Kidney (tissue), 13 donors: ENCODE measurements at regions not wholly inside any gene's neighbourhood (a gene's known extent, or its start where the extent isn't known, plus 50 kb on each side); places are given as distances from the start of the nearest gene placed in this dataset.

Source experiments
- DNase-seq, 5 donors: peaks; one replicate each; pipeline ENCODE4 v3.0.0-alpha.2; 2013 to 2020
- FAIRE-seq: peaks from 2 replicates; lab custom pipeline; 2012; peaks lifted over from hg19 to GRCh38; lab: Jason Lieb, UNC
- H3K27ac ChIP-seq, 2 donors: one replicate each; pipeline ENCODE4 v1.7.0; 2013; ENCODE audit warnings: low read depth in 2 of 2, low read length in 2 of 2, inconsistent platforms in 1 of 2
- H3K27me3 ChIP-seq: one replicate; pipeline ENCODE4 v1.7.1; 2013; ENCODE audit warnings: low read length, inconsistent platforms; ENCODE audit not compliant: control insufficient read depth, insufficient read depth
- H3K36me3 ChIP-seq, 3 donors: one replicate each; pipeline versions ENCODE4 v1.7.0 to v1.7.1; 2013; ENCODE audit warnings: low read length in 3 of 3, control low read depth in 1 of 3, inconsistent platforms in 1 of 3; ENCODE audit not compliant: insufficient read depth in 3 of 3, control insufficient read depth in 2 of 3
- H3K4me1 ChIP-seq, 3 donors: one replicate each; pipeline versions ENCODE4 v1.7.0 to v1.7.1; 2013; ENCODE audit warnings: low read length in 3 of 3, inconsistent platforms in 1 of 3, low read depth in 1 of 3; ENCODE audit not compliant: control insufficient read depth in 2 of 3, insufficient read depth in 2 of 3
- H3K4me3 ChIP-seq, 3 donors: one replicate each; pipeline versions ENCODE4 v1.7.0 to v1.8.1; 2013; ENCODE audit warnings: low read length in 3 of 3, control low read depth in 1 of 3, inconsistent platforms in 1 of 3
- H3K9ac ChIP-seq, 3 donors: one replicate each; pipeline versions ENCODE4 v1.7.0 to v1.7.1; 2013; ENCODE audit warnings: low read length in 3 of 3, control low read depth in 1 of 3, inconsistent platforms in 1 of 3
- H3K9me3 ChIP-seq, 3 donors: one replicate each; pipeline versions ENCODE4 v1.7.0 to v1.7.1; 2013; ENCODE audit warnings: low read length in 3 of 3, control low read depth in 1 of 3, inconsistent platforms in 1 of 3; ENCODE audit not compliant: control insufficient read depth in 2 of 3, insufficient read depth in 1 of 3
- CTCF ChIP-seq: IDR thresholded peaks from 3 replicates; pipeline ENCODE4 v1.5.1; 2012; ENCODE audit warnings: mild to moderate bottlenecking, moderate library complexity, borderline replicate concordance; ENCODE audit not compliant: insufficient read depth; ENCODE audit errors: extremely low read depth
- intact Hi-C: fragments of 100-400 bp; cut with DNase I; formaldehyde crosslinking; loops from one replicate; pipeline ENCODE4 v1.11.1; 2022
- donor health status: control.
- donor health status: control.
- donor health status: control.
- donor health status: control.
- donor health status: control.
- donor health status: DM: yes; HTN: yes; CAD: no.
- donor health status: Normal renal cell carcinoma (clear cell type).

GRCh38 chr11:91871048-91871447, 353.6 kb upstream of the FAT3 start:
- H3K36me3 ChIP-seq: no peaks in the 10 kb centered on the region
- TF ChIP-seq CTCF: no peak
- no peak overlapping the region for H3K27ac ChIP-seq
- intact Hi-C loops: no loop called here
- no peak overlapping the region for H3K4me3 ChIP-seq
- FAIRE-seq (no peak), DNase-seq (no peak)
- no peaks in the 10 kb centered on the region for H3K4me1 ChIP-seq
- H3K9me3 ChIP-seq: no peaks in the 10 kb centered on the region
- H3K9ac ChIP-seq: no peak overlapping the region
- no peaks in the 10 kb centered on the region for H3K27me3 ChIP-seq

GRCh38 chr11:91869686-91870085, 354.9 kb upstream of the FAT3 start:
- H3K36me3 ChIP-seq: no peaks in the 10 kb centered on the region
- FAIRE-seq: no peak
- intact Hi-C loops: no loop called here

GRCh38 chr11:91866642-91867041, 358.0 kb upstream of the FAT3 start:
- FAIRE-seq: no peak
- H3K9ac ChIP-seq: no peak overlapping the region
- no peaks in the 10 kb centered on the region for H3K36me3 ChIP-seq
- no peaks in the 10 kb centered on the region for H3K27me3 ChIP-seq
- H3K4me3 ChIP-seq: no peak overlapping the region
- H3K4me1 ChIP-seq: no peaks in the 10 kb centered on the region
- DNase-seq: no peak
- H3K9me3 ChIP-seq: no peaks in the 10 kb centered on the region
- H3K27ac ChIP-seq: no peak overlapping the region
- TF ChIP-seq CTCF: no peak
- intact Hi-C loops: no loop called here

More at GRCh38 chr11:91869686-91870085, 354.9 kb upstream of the FAT3 start:
- Histone ChIP-seq H3K27ac (no peak overlapping the region), H3K27me3 (no peaks in the 10 kb centered on the region), H3K9ac (no peak overlapping the region), H3K4me3 (no peak overlapping the region), H3K9me3 (no peaks in the 10 kb centered on the region), H3K4me1 (no peaks in the 10 kb centered on the region)
- peak in 1 of 5 donors; percentile 15 for DNase-seq
- no peak for TF ChIP-seq CTCF

GRCh38 chr11:91860661-91861060, 364.0 kb upstream of the FAT3 start:
- no peaks in the 10 kb centered on the region for H3K27me3 ChIP-seq
- FAIRE-seq: no peak
- intact Hi-C loops: no loop called here
- no peak for TF ChIP-seq CTCF
- H3K27ac ChIP-seq: no peak overlapping the region
- no peaks in the 10 kb centered on the region for H3K4me1 ChIP-seq
- no peak overlapping the region for H3K9ac ChIP-seq
- DNase-seq: peak in 4 of 5 donors; percentile 43 to 80 (median 66)
- no peaks in the 10 kb centered on the region for H3K36me3 ChIP-seq
- H3K4me3 ChIP-seq: no peak overlapping the region
- no peaks in the 10 kb centered on the region for H3K9me3 ChIP-seq
